Psoas muscle (tissue), 7 donors: ENCODE measurements at regions not wholly inside any gene's neighbourhood (a gene's known extent, or its start where the extent isn't known, plus 50 kb on each side); places are given as distances from the start of the nearest gene placed in this dataset.

Experiments
- ATAC-seq, 4 donors: fragments of 200-7000 bp; cut with Tn5 transposase; one replicate each; pipeline ENCODE4 v1.9.1; 2020; ENCODE audit warnings: moderate library complexity in 3 of 4, mild to moderate bottlenecking in 2 of 4
- DNase-seq, 2 donors: peaks; one replicate each; pipeline ENCODE4 v3.0.0-alpha.2; 2020
- H3K27ac ChIP-seq: fragments of 200-600 bp; one replicate; pipeline ENCODE4 v1.8.0; 2022
- H3K27me3 ChIP-seq, 3 donors: fragments of 200-600 bp in 1 of 3; one replicate each; pipeline versions ENCODE4 v1.6.1 to v1.8.0; 2013 to 2022; ENCODE audit warnings: low read length in 2 of 3, mild to moderate bottlenecking in 2 of 3, moderate library complexity in 1 of 3; ENCODE audit not compliant: insufficient read depth in 3 of 3
- H3K36me3 ChIP-seq, 2 donors: fragments of 200-600 bp in 1 of 2; one replicate each; pipeline versions ENCODE4 v1.6.1 to v1.8.0; 2013 to 2022; ENCODE audit warnings: low read depth in 1 of 2, mild to moderate bottlenecking in 1 of 2, moderate library complexity in 1 of 2; ENCODE audit not compliant: insufficient read depth in 1 of 2
- H3K4me1 ChIP-seq: fragments of 200-600 bp; one replicate; pipeline ENCODE4 v1.8.0; 2022
- H3K4me3 ChIP-seq: fragments of 200-600 bp; one replicate; pipeline ENCODE4 v1.8.0; 2022; ENCODE audit warnings: mild to moderate bottlenecking
- H3K9me3 ChIP-seq: fragments of 200-600 bp; one replicate; pipeline ENCODE4 v1.8.0; 2022
- CTCF ChIP-seq: fragments of 200-600 bp; IDR thresholded peaks from one replicate; pipeline ENCODE4 v1.8.0; 2022; ENCODE audit warnings: antibody characterized with exemption
- WGBS, 3 donors: extraction: QIAGEN DNeasy Blood & Tissue Kit; methylation state at CpG; one replicate each; pipeline versions ENCODE4 v1.1.6 to v1.1.7; 2013; 5-methylcytosine and 5-hydroxymethylcytosine counted together
- intact Hi-C, 2 donors: fragments of 100-400 bp; cut with DNase I; formaldehyde crosslinking; loops; one replicate each; pipeline versions ENCODE4 v1.11.0 to v1.14.2; 2022
- donor health status: healthy with polysubstance abuse.
- donor health status: DM: no; HTN: no; CAD: no; lungs with moderate emphysema.
- donor health status: Bipolar disorder and iron deficiency.
- donor health status: healthy.
- donor health status: DM: yes; HTN: yes; CAD: no.
- donor health status: DM: no; HTN: no; CAD: no.
- donor health status: DM: yes; HTN: yes; CAD: no.

- ATAC-seq (no peak), DNase-seq (no peak)
- H3K9me3 ChIP-seq = peaks cover 5% of the 10 kb centered on the region
- intact Hi-C loops = no loop called here
- no peak overlapping the region for H3K27ac ChIP-seq
- no peak for TF ChIP-seq CTCF
- H3K27me3 ChIP-seq = no peaks in the 10 kb centered on the region
- H3K4me3 ChIP-seq = no peak overlapping the region
- no peaks in the 10 kb centered on the region for H3K36me3 ChIP-seq
- H3K4me1 ChIP-seq = no peaks in the 10 kb centered on the region
- 30 to 40% (median 33%) methylated on average over 1 of the region's 1 CpG for WGBS, 3 donors
These were observed 98.6 kb upstream of the ARHGEF26 start for GRCh38 chr3:154022606-154023005.

- Histone ChIP-seq H3K36me3 (no peaks in the 10 kb centered on the region), H3K4me1 (no peaks in the 10 kb centered on the region), H3K4me3 (no peak overlapping the region), H3K27me3 (no peaks in the 10 kb centered on the region), H3K9me3 (peaks cover 5% of the 10 kb centered on the region), H3K27ac (no peak overlapping the region)
- ATAC-seq = no peak
- intact Hi-C loops = no loop called here
- TF ChIP-seq CTCF = no peak
- no peak for DNase-seq
These were observed 98.0 kb upstream of the ARHGEF26 start for GRCh38 chr3:154023148-154023547.

GRCh38 chr3:154025007-154025406, 96.2 kb upstream of the ARHGEF26 start:
- ATAC-seq (no peak), DNase-seq (no peak)
- intact Hi-C loops = no loop called here
- H3K9me3 ChIP-seq = peaks cover 5% of the 10 kb centered on the region
- WGBS, 3 donors = 83 to 88% (median 85%) methylated on average over 2 of the region's 2 CpGs
- H3K36me3 ChIP-seq = no peaks in the 10 kb centered on the region
- no peak overlapping the region for H3K4me3 ChIP-seq
- TF ChIP-seq CTCF = no peak
- no peaks in the 10 kb centered on the region for H3K4me1 ChIP-seq
- H3K27ac ChIP-seq = no peak overlapping the region
- H3K27me3 ChIP-seq = no peaks in the 10 kb centered on the region

- H3K27me3 ChIP-seq = no peaks in the 10 kb centered on the region
- H3K4me1 ChIP-seq = no peaks in the 10 kb centered on the region
- WGBS, 3 donors = 51 to 69% (median 53%) methylated on average over 4 of the region's 4 CpGs
- intact Hi-C loops = no loop called here
- no peak overlapping the region for H3K27ac ChIP-seq
- no peaks in the 10 kb centered on the region for H3K36me3 ChIP-seq
- no peak for TF ChIP-seq CTCF
- no peak for ATAC-seq
- no peak overlapping the region for H3K4me3 ChIP-seq
- no peaks in the 10 kb centered on the region for H3K9me3 ChIP-seq
- no peak for DNase-seq
These were observed 91.3 kb upstream of the ARHGEF26 start for GRCh38 chr3:154029926-154030325.

- DNase-seq (no peak), ATAC-seq (no peak)
- no peaks in the 10 kb centered on the region for H3K36me3 ChIP-seq
- TF ChIP-seq CTCF = no peak
- H3K4me1 ChIP-seq = no peaks in the 10 kb centered on the region
- H3K9me3 ChIP-seq = no peaks in the 10 kb centered on the region
- H3K27ac ChIP-seq = no peak overlapping the region
- intact Hi-C loops = no loop called here
- H3K4me3 ChIP-seq = no peak overlapping the region
- H3K27me3 ChIP-seq = no peaks in the 10 kb centered on the region
- WGBS, 3 donors = 49 to 61% (median 55%) methylated on average over 2 of the region's 2 CpGs
These were observed 86.3 kb upstream of the ARHGEF26 start for GRCh38 chr3:154034797-154035330.
